ENCODE measurements at regions not wholly inside any gene's neighbourhood (a gene's known extent, or its start where the extent isn't known, plus 50 kb on each side); places are given as distances from the start of the nearest gene placed in this dataset.

- DNase-seq (ENCODE audit: insufficient read length, low spot score) (no peak), FAIRE-seq (no peak)
- TF ChIP-seq CTCF (IDR thresholded peaks at IDR 0.05; ENCODE audit: insufficient read depth, missing control alignments), result no peak
Measured at GRCh38 chr2:181371782-181372645, 85.2 kb upstream of the ITGA4 start.

GRCh38 chr2:181372646-181373040 lies 84.5 kb upstream of the ITGA4 start:
- FAIRE-seq, result no peak

GRCh38 chr2:181374781-181375675 lies 82.2 kb upstream of the ITGA4 start:
- TF ChIP-seq CTCF (IDR thresholded peaks at IDR 0.05; ENCODE audit: insufficient read depth, missing control alignments), result no peak
- DNase-seq (ENCODE audit: insufficient read length, low spot score) (no peak), FAIRE-seq (no peak)

More at GRCh38 chr2:181372646-181373040, 84.5 kb upstream of the ITGA4 start:
- no peak for TF ChIP-seq CTCF (IDR thresholded peaks at IDR 0.05; ENCODE audit: insufficient read depth, missing control alignments)
- DNase-seq (ENCODE audit: insufficient read length, low spot score), result no peak

GRCh38 chr2:181376442-181376841 lies 80.7 kb upstream of the ITGA4 start:
- FAIRE-seq, result no peak
- DNase-seq (ENCODE audit: insufficient read length, low spot score), result no peak
- no peak for TF ChIP-seq CTCF (IDR thresholded peaks at IDR 0.05; ENCODE audit: insufficient read depth, missing control alignments)

GRCh38 chr2:181376999-181377398 lies 80.2 kb upstream of the ITGA4 start:
- no peak for FAIRE-seq
- DNase-seq (ENCODE audit: insufficient read length, low spot score), result no peak
- TF ChIP-seq CTCF (IDR thresholded peaks at IDR 0.05; ENCODE audit: insufficient read depth, missing control alignments), result no peak

GRCh38 chr2:181378491-181378890 lies 78.7 kb upstream of the ITGA4 start:
- DNase-seq (ENCODE audit: insufficient read length, low spot score) (no peak), FAIRE-seq (no peak)
- TF ChIP-seq CTCF (IDR thresholded peaks at IDR 0.05; ENCODE audit: insufficient read depth, missing control alignments), result no peak
